ENCODE measurements at regions not wholly inside any gene's neighbourhood (a gene's known extent, or its start where the extent isn't known, plus 50 kb on each side); places are given as distances from the start of the nearest gene placed in this dataset.

DNA sequence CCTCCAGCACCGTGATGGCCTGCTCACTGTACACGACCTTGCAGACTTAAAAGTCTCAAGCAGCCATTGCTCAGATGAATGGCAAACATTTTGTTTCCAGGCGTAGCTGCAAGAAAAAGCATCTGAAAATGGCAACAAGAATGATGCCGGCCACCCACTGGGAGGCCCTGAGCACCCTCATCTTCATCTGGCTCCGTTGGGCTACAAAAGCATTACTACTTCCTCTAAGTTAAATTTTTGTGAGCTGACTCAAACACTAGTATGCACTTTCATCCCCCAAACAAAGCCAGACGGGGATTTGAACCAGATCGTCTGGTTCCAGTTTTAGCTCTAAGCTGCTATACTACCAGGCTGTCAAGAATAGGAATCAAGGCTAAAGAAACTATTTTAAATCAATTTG lies 116.6 kb upstream of the CDK1 start:
- TF ChIP-seq, protein P1, sequence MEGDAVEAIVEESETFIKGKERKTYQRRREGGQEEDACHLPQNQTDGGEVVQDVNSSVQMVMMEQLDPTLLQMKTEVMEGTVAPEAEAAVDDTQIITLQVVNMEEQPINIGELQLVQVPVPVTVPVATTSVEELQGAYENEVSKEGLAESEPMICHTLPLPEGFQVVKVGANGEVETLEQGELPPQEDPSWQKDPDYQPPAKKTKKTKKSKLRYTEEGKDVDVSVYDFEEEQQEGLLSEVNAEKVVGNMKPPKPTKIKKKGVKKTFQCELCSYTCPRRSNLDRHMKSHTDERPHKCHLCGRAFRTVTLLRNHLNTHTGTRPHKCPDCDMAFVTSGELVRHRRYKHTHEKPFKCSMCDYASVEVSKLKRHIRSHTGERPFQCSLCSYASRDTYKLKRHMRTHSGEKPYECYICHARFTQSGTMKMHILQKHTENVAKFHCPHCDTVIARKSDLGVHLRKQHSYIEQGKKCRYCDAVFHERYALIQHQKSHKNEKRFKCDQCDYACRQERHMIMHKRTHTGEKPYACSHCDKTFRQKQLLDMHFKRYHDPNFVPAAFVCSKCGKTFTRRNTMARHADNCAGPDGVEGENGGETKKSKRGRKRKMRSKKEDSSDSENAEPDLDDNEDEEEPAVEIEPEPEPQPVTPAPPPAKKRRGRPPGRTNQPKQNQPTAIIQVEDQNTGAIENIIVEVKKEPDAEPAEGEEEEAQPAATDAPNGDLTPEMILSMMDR (IDR thresholded peaks at IDR 0.05) = no peak
- TF ChIP-seq POLR2A (IDR thresholded peaks at IDR 0.05) = no peak

All from lower leg skin (tissue), 3 donors.